HEK293 (cell line): ENCODE measurements at regions not wholly inside any gene's neighbourhood (a gene's known extent, or its start where the extent isn't known, plus 50 kb on each side); places are given as distances from the start of the nearest gene placed in this dataset.
"Not testable (repeated sequence)": the region's sequence is repeated elsewhere in the genome, so short reads cannot be mapped to it uniquely, and the experiment has no call there.

ENCODE experiments used
- CTCF ChIA-PET: fragments of 350-600 bp; formaldehyde crosslinking; extraction: SDS; loops from one replicate; lab custom pipeline; 2021; ENCODE audit warnings: antibody characterized with exemption; lab: Yijun Ruan, JAX
- POLR2A ChIA-PET: fragments of 300-600 bp; formaldehyde crosslinking; extraction: SDS; loops from one replicate; lab custom pipeline; 2020; ENCODE audit warnings: antibody characterized with exemption, inconsistent platforms; lab: Yijun Ruan, JAX
- H3K27ac ChIP-seq: fragments of 200-500 bp; sonication (Bioruptor generic); 2 replicates; pipeline ENCODE4 v1.5.1; 2014; ENCODE audit warnings: low read depth, low read length, control low read depth, inconsistent platforms; ENCODE audit errors: extremely low read depth
- H3K36me3 ChIP-seq, 2 experiments: fragments of 200-500 bp in 1 of 2; sonication (Bioruptor generic) in 1 of 2; 1 replicate in 1 of 2; 2 replicates in 1 of 2; pipeline ENCODE4 v1.5.1; 2014 to 2017; ENCODE audit warnings: inconsistent platforms in 2 of 2, low read length in 2 of 2; ENCODE audit not compliant: control insufficient read depth in 2 of 2, insufficient read depth in 1 of 2
- H3K4me1 ChIP-seq: fragments of 200-500 bp; sonication (Bioruptor generic); 2 replicates; pipeline ENCODE4 v1.5.1; 2014; ENCODE audit warnings: mild to moderate bottlenecking, low read length, inconsistent platforms; ENCODE audit not compliant: control insufficient read depth, insufficient read depth
- H3K4me3 ChIP-seq: 2 replicates; pipeline ENCODE4 v1.5.1; 2011; ENCODE audit warnings: low read depth, mild to moderate bottlenecking, control low read depth, low read length, moderate library complexity
- H3K9me3 ChIP-seq: fragments of 200-500 bp; sonication (Bioruptor generic); 2 replicates; pipeline ENCODE4 v1.5.1; 2014; ENCODE audit warnings: low read depth, low read length, inconsistent platforms; ENCODE audit not compliant: control insufficient read depth, insufficient read depth
- EGR2 ChIP-seq: fragments of 450-650 bp; formaldehyde crosslinking; IDR thresholded peaks from 2 replicates; pipeline ENCODE4 v1.5.1; 2016; ENCODE audit warnings: low read depth, missing biosample characterization, missing genetic modification characterization
- RBAK ChIP-seq: fragments of 450-650 bp; formaldehyde crosslinking; IDR thresholded peaks from 2 replicates; pipeline ENCODE4 v1.5.1; 2016; ENCODE audit warnings: missing biosample characterization, missing genetic modification characterization
- SCRT1 ChIP-seq: fragments of 450-650 bp; formaldehyde crosslinking; IDR thresholded peaks from 2 replicates; pipeline ENCODE4 v1.5.1; 2016; ENCODE audit warnings: missing biosample characterization, missing genetic modification characterization, borderline replicate concordance
- SCRT2 ChIP-seq: fragments of 450-650 bp; formaldehyde crosslinking; IDR thresholded peaks from 2 replicates; pipeline ENCODE4 v1.5.1; 2016; ENCODE audit warnings: missing biosample characterization, missing genetic modification characterization
- SP3 ChIP-seq: fragments of 450-650 bp; formaldehyde crosslinking; IDR thresholded peaks from 2 replicates; pipeline ENCODE4 v1.5.1; 2016; ENCODE audit warnings: missing biosample characterization, missing genetic modification characterization
- ZBTB21 ChIP-seq: fragments of 450-650 bp; formaldehyde crosslinking; IDR thresholded peaks from 2 replicates; pipeline ENCODE4 v1.5.1; 2017; ENCODE audit warnings: missing biosample characterization, missing genetic modification characterization
- ZBTB7A ChIP-seq: fragments of 450-650 bp; formaldehyde crosslinking; IDR thresholded peaks from 2 replicates; pipeline ENCODE4 v1.5.1; 2016; ENCODE audit warnings: low read depth, missing biosample characterization, missing genetic modification characterization
- ZNF112 ChIP-seq: fragments of 450-650 bp; formaldehyde crosslinking; IDR thresholded peaks from 2 replicates; pipeline ENCODE4 v1.5.0; 2017; ENCODE audit warnings: missing biosample characterization, missing genetic modification characterization
- ZNF157 ChIP-seq: fragments of 450-650 bp; formaldehyde crosslinking; IDR thresholded peaks from 2 replicates; pipeline ENCODE4 v1.5.1; 2016; ENCODE audit warnings: missing biosample characterization, missing genetic modification characterization
- ZNF223 ChIP-seq: fragments of 450-650 bp; formaldehyde crosslinking; IDR thresholded peaks from 2 replicates; pipeline ENCODE4 v1.5.1; 2016; ENCODE audit warnings: missing biosample characterization, missing genetic modification characterization
- ZNF239 ChIP-seq: fragments of 450-650 bp; formaldehyde crosslinking; IDR thresholded peaks from 2 replicates; pipeline ENCODE4 v1.5.1; 2016; ENCODE audit warnings: missing biosample characterization, missing genetic modification characterization
- ZNF248 ChIP-seq: fragments of 450-650 bp; formaldehyde crosslinking; IDR thresholded peaks from 2 replicates; pipeline ENCODE4 v1.5.1; 2017; ENCODE audit warnings: missing biosample characterization, missing genetic modification characterization
- ZNF266 ChIP-seq: fragments of 450-650 bp; formaldehyde crosslinking; IDR thresholded peaks from 2 replicates; pipeline ENCODE4 v1.5.1; 2016; ENCODE audit warnings: missing biosample characterization, missing genetic modification characterization, low read depth
- ZNF324 ChIP-seq: fragments of 450-650 bp; formaldehyde crosslinking; IDR thresholded peaks from 2 replicates; pipeline ENCODE4 v1.5.1; 2016; ENCODE audit warnings: missing biosample characterization, missing genetic modification characterization
- ZNF341 ChIP-seq: fragments of 450-650 bp; formaldehyde crosslinking; IDR thresholded peaks from 2 replicates; pipeline ENCODE4; 2016; ENCODE audit warnings: low read depth, missing biosample characterization, missing genetic modification characterization
- ZNF354C ChIP-seq: fragments of 450-650 bp; formaldehyde crosslinking; IDR thresholded peaks from 2 replicates; pipeline ENCODE4 v1.5.1; 2016; ENCODE audit warnings: missing biosample characterization, missing genetic modification characterization, low read depth, borderline replicate concordance
- ZNF366 ChIP-seq: fragments of 450-650 bp; formaldehyde crosslinking; conservative IDR thresholded peaks from 2 replicates; pipeline ENCODE4 v1.5.1; 2016; ENCODE audit warnings: missing biosample characterization, missing genetic modification characterization
- ZNF391 ChIP-seq: fragments of 450-650 bp; formaldehyde crosslinking; IDR thresholded peaks from 2 replicates; pipeline ENCODE4 v1.5.1; 2016; ENCODE audit warnings: low read depth, missing biosample characterization, missing genetic modification characterization, borderline replicate concordance
- ZNF404 ChIP-seq: fragments of 450-650 bp; formaldehyde crosslinking; IDR thresholded peaks from 2 replicates; pipeline ENCODE4 v1.5.1; 2017; ENCODE audit warnings: missing biosample characterization, missing genetic modification characterization
- ZNF561 ChIP-seq: fragments of 450-650 bp; IDR thresholded peaks from 2 replicates; pipeline ENCODE4 v1.5.1; 2018; ENCODE audit warnings: missing biosample characterization, missing genetic modification characterization, borderline replicate concordance
- ZNF600 ChIP-seq: fragments of 450-650 bp; formaldehyde crosslinking; IDR thresholded peaks from 2 replicates; pipeline ENCODE4 v1.5.1; 2016; ENCODE audit warnings: missing biosample characterization, missing genetic modification characterization
- ZNF621 ChIP-seq: fragments of 450-650 bp; formaldehyde crosslinking; IDR thresholded peaks from 2 replicates; pipeline ENCODE4 v1.5.1; 2017; ENCODE audit warnings: missing biosample characterization, missing genetic modification characterization
- ZNF707 ChIP-seq: fragments of 450-650 bp; formaldehyde crosslinking; IDR thresholded peaks from 2 replicates; pipeline ENCODE4 v1.5.1; 2016; ENCODE audit warnings: missing biosample characterization, missing genetic modification characterization
- ZNF843 ChIP-seq: fragments of 450-650 bp; formaldehyde crosslinking; IDR thresholded peaks from 2 replicates; pipeline ENCODE4 v1.5.1; 2016; ENCODE audit warnings: missing biosample characterization, missing genetic modification characterization
- TF ChIP-seq, protein P1 (sequence below): fragments of 450-650 bp; formaldehyde crosslinking; IDR thresholded peaks from 2 replicates; pipeline ENCODE4 v1.5.1; 2016; ENCODE audit warnings: missing biosample characterization, missing genetic modification characterization
- TF ChIP-seq, protein P2 (sequence below): fragments of 450-650 bp; formaldehyde crosslinking; IDR thresholded peaks from 2 replicates; pipeline ENCODE4 v1.5.1; 2016; ENCODE audit warnings: missing biosample characterization, missing genetic modification characterization

DNA sequence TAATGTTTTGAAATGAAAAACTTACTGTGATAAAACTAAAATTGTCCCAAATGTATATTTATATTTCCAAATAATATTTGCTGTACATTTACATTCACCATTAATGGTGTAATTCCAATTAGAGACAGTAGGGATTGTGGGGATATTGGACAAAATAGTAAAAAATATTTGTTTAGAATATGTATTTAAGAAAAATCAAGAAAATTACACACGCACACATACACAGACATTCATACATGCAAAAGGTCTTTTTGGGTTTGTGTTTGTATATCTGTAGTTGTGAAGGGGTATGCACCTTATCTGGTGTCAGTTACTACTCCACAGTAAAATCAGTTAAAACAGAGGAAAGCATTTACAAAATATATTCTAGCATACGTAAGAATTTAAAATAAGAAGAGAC, 435.9 kb upstream of the ZNF804A start (continued):
- TF ChIP-seq, protein P1, sequence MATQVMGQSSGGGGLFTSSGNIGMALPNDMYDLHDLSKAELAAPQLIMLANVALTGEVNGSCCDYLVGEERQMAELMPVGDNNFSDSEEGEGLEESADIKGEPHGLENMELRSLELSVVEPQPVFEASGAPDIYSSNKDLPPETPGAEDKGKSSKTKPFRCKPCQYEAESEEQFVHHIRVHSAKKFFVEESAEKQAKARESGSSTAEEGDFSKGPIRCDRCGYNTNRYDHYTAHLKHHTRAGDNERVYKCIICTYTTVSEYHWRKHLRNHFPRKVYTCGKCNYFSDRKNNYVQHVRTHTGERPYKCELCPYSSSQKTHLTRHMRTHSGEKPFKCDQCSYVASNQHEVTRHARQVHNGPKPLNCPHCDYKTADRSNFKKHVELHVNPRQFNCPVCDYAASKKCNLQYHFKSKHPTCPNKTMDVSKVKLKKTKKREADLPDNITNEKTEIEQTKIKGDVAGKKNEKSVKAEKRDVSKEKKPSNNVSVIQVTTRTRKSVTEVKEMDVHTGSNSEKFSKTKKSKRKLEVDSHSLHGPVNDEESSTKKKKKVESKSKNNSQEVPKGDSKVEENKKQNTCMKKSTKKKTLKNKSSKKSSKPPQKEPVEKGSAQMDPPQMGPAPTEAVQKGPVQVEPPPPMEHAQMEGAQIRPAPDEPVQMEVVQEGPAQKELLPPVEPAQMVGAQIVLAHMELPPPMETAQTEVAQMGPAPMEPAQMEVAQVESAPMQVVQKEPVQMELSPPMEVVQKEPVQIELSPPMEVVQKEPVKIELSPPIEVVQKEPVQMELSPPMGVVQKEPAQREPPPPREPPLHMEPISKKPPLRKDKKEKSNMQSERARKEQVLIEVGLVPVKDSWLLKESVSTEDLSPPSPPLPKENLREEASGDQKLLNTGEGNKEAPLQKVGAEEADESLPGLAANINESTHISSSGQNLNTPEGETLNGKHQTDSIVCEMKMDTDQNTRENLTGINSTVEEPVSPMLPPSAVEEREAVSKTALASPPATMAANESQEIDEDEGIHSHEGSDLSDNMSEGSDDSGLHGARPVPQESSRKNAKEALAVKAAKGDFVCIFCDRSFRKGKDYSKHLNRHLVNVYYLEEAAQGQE (tag by site-specific recombination) = no peak
- TF ChIP-seq EGR2 (tag by site-specific recombination) (no peak), ZNF404 (tag by site-specific recombination) (no peak), ZNF561 (tag by site-specific recombination) (no peak), ZBTB7A (tag by site-specific recombination) (no peak), SCRT1 (tag by site-specific recombination) (no peak), ZNF391 (no peak), SP3 (tag by site-specific recombination) (no peak), ZNF621 (tag by site-specific recombination) (no peak), ZNF600 (tag by site-specific recombination) (no peak), ZNF366 (tag by site-specific recombination) (no peak), ZNF112 (tag by site-specific recombination) (no peak), SCRT2 (tag by site-specific recombination) (no peak)
- TF ChIP-seq, protein P2, sequence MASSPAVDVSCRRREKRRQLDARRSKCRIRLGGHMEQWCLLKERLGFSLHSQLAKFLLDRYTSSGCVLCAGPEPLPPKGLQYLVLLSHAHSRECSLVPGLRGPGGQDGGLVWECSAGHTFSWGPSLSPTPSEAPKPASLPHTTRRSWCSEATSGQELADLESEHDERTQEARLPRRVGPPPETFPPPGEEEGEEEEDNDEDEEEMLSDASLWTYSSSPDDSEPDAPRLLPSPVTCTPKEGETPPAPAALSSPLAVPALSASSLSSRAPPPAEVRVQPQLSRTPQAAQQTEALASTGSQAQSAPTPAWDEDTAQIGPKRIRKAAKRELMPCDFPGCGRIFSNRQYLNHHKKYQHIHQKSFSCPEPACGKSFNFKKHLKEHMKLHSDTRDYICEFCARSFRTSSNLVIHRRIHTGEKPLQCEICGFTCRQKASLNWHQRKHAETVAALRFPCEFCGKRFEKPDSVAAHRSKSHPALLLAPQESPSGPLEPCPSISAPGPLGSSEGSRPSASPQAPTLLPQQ (tag by site-specific recombination) = no peak

DNA sequence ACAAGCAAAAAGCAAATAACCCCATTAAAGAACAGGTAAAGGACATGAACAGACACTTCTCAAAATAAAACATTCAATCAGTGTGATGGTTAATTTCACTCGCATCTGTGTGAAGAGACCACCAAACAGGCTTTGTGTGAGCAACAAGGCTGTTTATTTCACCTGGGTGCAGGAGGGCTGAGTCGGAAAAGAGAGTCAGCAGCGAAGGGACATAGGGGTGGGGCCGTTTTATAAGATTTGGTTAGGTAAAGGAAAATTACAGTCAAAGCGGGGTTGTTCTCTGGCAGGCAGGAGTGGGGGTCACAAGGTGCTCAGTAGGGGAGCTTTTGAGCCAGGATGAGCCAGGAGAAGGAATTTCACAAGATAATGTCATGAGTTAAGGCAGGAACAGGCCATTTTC, 429.5 kb upstream of the ZNF804A start:
- H3K27ac ChIP-seq, H3K4me1 ChIP-seq, H3K36me3 ChIP-seq, H3K9me3 ChIP-seq, H3K4me3 ChIP-seq, POLR2A ChIA-PET: not testable (repeated sequence)
- CTCF ChIA-PET = interaction anchor here (0.6 kb wide), 1 partner anchor 11 kb away, joined by 4 read pairs; no protein-coding TSS in a partner anchor

DNA sequence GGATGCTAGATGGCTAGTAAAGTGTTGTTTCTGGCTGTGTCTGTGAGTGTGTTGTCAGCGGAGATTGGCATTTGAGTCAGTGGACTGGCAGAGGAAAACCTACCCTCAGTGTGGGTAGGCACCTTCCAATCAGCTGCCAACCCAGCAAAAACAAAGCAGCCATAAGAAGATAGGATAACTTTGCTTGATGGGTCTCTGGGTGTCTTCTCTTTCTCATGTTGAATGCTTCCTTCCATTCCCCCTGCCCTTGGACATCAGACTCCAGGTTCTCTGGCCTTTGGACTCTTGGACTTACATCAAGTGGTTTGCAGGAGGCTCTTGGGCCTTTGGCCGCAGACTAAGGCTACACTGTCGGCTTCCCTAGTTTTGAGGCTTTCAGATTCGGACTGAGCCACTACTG, 429.0 kb upstream of the ZNF804A start:
- Histone ChIP-seq H3K36me3 (no peaks in the 10 kb centered on the region), H3K4me1 (no peaks in the 10 kb centered on the region), H3K9me3 (no peaks in the 10 kb centered on the region), H3K4me3 (no peak overlapping the region), H3K27ac (no peak overlapping the region)
- ChIA-PET CTCF (no interaction called here), POLR2A (no interaction called here)
- TF ChIP-seq ZNF239 (tag by site-specific recombination) = no peak
- no peak for TF ChIP-seq ZNF404 (tag by site-specific recombination)
- TF ChIP-seq ZNF341 = no peak

DNA sequence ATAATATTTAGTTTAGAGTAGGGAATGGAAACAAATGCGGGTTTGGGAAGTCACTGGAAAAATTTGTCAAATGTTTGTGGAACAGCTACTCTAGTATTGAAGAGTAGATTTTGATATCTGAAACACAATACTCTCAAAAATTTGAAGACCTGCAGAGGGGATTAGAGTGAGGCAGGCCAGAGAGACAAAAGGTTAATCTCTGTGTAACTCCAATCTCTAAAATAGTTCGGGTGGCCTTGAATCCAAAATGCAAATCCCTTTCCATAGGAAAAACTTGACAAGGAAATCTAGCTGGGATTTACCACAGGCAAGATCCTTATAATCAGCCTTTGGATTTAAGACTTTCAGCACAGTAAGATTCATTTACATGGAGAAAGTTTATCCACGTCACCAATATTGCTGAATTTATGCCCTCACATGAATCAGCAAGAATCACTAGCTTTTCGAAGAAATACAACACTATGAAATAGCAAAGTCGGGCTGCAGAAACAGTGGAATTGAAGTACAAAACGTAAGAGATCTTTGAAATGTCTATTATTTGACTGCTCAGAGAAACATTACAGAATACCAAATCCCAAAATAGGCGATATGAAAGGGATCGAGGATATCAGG, 423.7 kb upstream of the ZNF804A start:
- Histone ChIP-seq H3K27ac (no peak overlapping the region), H3K36me3 (no peaks in the 10 kb centered on the region), H3K4me1 (no peaks in the 10 kb centered on the region), H3K9me3 (no peaks in the 10 kb centered on the region), H3K4me3 (no peak overlapping the region)
- CTCF ChIA-PET = interaction anchor here (0.7 kb wide), 1 partner anchor 1213 kb away, joined by 3 read pairs; no protein-coding TSS in a partner anchor
- POLR2A ChIA-PET = no interaction called here
- TF ChIP-seq ZNF248 (no peak), ZBTB21 (tag by site-specific recombination) (no peak), SCRT2 (tag by site-specific recombination) (no peak), ZNF266 (tag by site-specific recombination) (no peak), RBAK (tag by site-specific recombination) (no peak), ZNF223 (tag by site-specific recombination) (no peak), ZNF324 (tag by site-specific recombination) (no peak), ZNF112 (tag by site-specific recombination) (no peak), ZNF157 (tag by site-specific recombination) (no peak), ZNF707 (tag by site-specific recombination) (no peak), ZNF843 (tag by site-specific recombination) (no peak), ZNF354C (tag by site-specific recombination) (no peak)
- TF ChIP-seq, protein P2 (tag by site-specific recombination) = no peak
